Type B pancreatic cell (in vitro differentiated cells): ENCODE measurements at regions not wholly inside any gene's neighbourhood (a gene's known extent, or its start where the extent isn't known, plus 50 kb on each side); places are given as distances from the start of the nearest gene placed in this dataset.

Source experiments
- DNase-seq: peaks from one replicate; pipeline ENCODE4 v3.0.0; 2021; ENCODE audit warnings: mixed read lengths; ENCODE audit not compliant: unreplicated experiment; ENCODE audit errors: extremely low spot score
- H3K27ac Mint-ChIP-seq: 2 replicates; pipeline ENCODE4 v1.8.0; 2021; ENCODE audit warnings: mild to moderate bottlenecking, mixed read lengths
- H3K27me3 Mint-ChIP-seq: 2 replicates; pipeline ENCODE4 v1.8.0; 2021; ENCODE audit warnings: mixed read lengths
- H3K36me3 Mint-ChIP-seq: 2 replicates; pipeline ENCODE4 v1.8.0; 2021; ENCODE audit warnings: mixed read lengths
- H3K4me1 Mint-ChIP-seq: one replicate; pipeline ENCODE4 v1.8.0; 2021; ENCODE audit warnings: mixed read lengths; ENCODE audit not compliant: unreplicated experiment
- H3K4me3 Mint-ChIP-seq: 2 replicates; pipeline ENCODE4 v1.8.0; 2021; ENCODE audit warnings: mild to moderate bottlenecking, mixed read lengths
- H3K9me3 Mint-ChIP-seq: 2 replicates; pipeline ENCODE4 v1.8.0; 2021; ENCODE audit warnings: mixed read lengths
- TF ChIP-seq, protein P1 (sequence below): fragments of 200-600 bp; sonication (generic); conservative IDR thresholded peaks from 2 replicates; pipeline ENCODE4 v1.5.0; 2021; ENCODE audit warnings: antibody characterized with exemption, mild to moderate bottlenecking

DNA sequence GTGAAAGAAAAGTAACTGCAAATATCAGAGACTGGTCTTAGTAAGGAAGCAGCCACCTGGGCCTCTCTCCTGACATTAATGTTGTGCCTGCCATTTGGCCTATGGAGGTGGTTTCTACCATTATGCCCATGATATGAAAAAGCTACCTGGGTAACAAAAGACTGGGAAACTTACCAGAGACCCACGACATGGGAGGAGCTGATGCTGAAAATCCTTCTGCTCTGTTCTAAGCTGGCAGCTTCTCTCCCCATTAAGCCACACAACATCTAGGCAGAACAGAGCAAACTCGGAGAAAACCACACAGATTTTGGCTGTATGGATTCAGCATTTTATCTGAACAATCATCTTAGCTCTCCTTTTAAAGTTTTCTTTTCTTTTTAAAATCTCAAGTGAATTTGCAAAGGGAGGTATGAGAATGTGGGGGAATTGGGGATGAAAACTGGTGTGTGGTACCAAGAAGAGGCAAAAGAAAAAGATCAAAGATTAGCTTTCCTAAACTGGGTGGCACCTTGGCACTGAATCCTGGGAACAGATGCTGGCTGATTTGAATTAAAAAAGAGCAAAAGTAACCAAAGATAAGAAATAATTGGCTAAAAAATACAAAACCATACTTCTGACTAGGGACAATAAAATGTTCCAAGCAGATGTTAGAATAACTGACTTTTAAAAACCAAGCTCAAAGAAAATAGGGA, 128.6 kb upstream of the ANKRD1 start:
- Mint-ChIP-seq H3K4me3 (no peak overlapping the region), H3K27ac (no peak overlapping the region), H3K36me3 (no peaks in the 10 kb centered on the region), H3K27me3 (no peaks in the 10 kb centered on the region), H3K4me1 (peaks cover 25% of the 10 kb centered on the region), H3K9me3 (no peaks in the 10 kb centered on the region)
- TF ChIP-seq, protein P1, sequence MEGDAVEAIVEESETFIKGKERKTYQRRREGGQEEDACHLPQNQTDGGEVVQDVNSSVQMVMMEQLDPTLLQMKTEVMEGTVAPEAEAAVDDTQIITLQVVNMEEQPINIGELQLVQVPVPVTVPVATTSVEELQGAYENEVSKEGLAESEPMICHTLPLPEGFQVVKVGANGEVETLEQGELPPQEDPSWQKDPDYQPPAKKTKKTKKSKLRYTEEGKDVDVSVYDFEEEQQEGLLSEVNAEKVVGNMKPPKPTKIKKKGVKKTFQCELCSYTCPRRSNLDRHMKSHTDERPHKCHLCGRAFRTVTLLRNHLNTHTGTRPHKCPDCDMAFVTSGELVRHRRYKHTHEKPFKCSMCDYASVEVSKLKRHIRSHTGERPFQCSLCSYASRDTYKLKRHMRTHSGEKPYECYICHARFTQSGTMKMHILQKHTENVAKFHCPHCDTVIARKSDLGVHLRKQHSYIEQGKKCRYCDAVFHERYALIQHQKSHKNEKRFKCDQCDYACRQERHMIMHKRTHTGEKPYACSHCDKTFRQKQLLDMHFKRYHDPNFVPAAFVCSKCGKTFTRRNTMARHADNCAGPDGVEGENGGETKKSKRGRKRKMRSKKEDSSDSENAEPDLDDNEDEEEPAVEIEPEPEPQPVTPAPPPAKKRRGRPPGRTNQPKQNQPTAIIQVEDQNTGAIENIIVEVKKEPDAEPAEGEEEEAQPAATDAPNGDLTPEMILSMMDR = no peak
- DNase-seq = no peak

DNA sequence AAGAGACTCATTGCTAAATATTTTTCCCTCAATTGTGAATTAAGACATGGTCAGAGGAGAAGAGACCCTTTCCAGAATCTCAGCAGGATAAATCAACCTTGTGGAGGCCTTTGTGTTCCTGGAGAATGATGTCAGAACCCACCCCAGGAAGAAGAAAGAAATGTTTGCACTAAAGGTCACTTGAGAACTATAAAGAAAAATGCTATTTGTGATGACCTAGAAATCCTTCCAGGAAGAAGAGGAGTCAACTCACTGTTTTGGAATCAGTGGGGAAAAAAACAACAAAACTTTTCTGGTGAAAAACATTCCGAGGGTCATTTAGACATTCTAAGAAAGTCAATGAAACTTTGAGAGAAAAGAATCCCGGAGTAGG, 129.1 kb upstream of the ANKRD1 start:
- H3K27me3 Mint-ChIP-seq = no peaks in the 10 kb centered on the region
- H3K9me3 Mint-ChIP-seq = no peaks in the 10 kb centered on the region
- no peak overlapping the region for H3K27ac Mint-ChIP-seq
- TF ChIP-seq, protein P1 = no peak
- H3K4me1 Mint-ChIP-seq = peaks cover 26% of the 10 kb centered on the region
- DNase-seq = no peak
- H3K4me3 Mint-ChIP-seq = no peak overlapping the region
- no peaks in the 10 kb centered on the region for H3K36me3 Mint-ChIP-seq

DNA sequence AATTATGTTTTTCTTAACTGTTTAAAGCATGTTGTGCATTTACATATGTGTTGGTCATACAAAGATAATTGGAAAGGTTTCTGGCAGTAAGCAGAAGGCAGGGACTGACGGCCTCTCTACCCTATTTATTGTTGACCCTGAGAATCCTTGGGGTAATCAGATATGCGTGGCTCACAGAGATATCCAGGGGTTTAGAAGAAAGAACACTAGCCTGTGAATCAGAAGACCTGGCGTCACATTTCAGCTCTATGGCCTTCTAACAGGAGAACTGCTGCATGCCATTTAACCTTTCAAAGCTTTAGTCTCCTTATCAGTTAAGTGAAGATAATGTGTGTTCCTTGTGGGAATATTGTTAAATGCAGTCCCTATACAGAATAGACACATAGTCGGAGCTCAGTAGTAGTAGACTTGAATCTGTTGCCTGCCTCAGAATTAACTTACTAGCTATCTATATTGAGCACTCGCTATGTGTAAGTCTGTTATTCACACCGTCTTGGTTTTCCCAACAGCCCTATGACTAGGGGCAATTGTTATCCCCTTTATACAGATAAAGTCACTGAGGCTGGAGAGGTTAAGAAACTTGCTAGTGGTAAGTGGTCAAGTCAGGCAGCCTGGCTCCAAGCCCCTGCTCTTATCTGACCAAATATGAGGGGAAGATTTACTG, 129.6 kb upstream of the ANKRD1 start:
- Mint-ChIP-seq H3K9me3 (no peaks in the 10 kb centered on the region), H3K4me1 (peaks cover 26% of the 10 kb centered on the region), H3K27ac (no peak overlapping the region), H3K27me3 (no peaks in the 10 kb centered on the region), H3K4me3 (no peak overlapping the region), H3K36me3 (no peaks in the 10 kb centered on the region)
- no peak for DNase-seq
- TF ChIP-seq, protein P1 = no peak

DNA sequence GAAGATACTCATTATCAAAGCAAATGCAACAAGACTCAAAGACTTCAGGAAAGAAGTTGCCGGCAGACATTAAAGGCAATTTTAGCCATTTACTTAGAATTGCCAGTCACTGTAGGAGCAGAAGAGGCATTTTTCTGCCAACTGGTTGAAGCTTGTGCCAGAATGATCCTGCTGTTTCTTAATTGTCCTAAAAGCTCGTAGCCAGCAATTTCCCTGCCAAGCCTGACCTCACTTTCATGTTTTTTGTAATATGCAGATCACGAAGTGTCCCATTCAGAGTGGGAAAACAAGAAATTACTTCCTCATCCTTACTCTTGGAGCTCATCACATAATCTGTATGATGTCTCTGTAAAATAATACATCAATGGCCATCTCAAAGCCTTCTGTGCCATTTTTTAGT, 130.9 kb upstream of the ANKRD1 start:
- H3K9me3 Mint-ChIP-seq = no peaks in the 10 kb centered on the region
- no peak for DNase-seq
- peaks cover 24% of the 10 kb centered on the region for H3K4me1 Mint-ChIP-seq
- TF ChIP-seq, protein P1 = no peak
- H3K4me3 Mint-ChIP-seq = no peak overlapping the region
- H3K27ac Mint-ChIP-seq = no peak overlapping the region
- no peaks in the 10 kb centered on the region for H3K27me3 Mint-ChIP-seq
- no peaks in the 10 kb centered on the region for H3K36me3 Mint-ChIP-seq

DNA sequence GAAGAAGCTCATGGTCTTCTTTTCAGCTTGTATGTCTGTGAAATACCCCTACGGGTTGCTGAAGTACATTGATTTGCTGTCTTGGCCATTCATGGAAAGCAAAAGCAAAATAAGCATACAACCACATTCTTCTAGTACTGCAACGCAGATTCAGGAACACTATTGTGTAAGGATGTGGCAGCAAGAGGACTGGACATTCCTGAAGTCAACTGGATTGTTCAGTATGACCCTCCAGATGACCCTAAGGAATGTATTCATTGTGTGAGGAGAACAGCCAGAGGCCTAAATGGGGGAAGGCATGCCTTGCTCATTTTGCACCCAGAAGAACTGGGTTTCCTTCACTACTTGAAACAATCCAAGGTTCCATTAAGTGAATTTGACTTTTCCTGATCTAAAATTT, 133.4 kb upstream of the ANKRD1 start:
- Mint-ChIP-seq H3K4me1 (peaks cover 21% of the 10 kb centered on the region), H3K27ac (no peak overlapping the region), H3K9me3 (no peaks in the 10 kb centered on the region), H3K4me3 (no peak overlapping the region), H3K27me3 (no peaks in the 10 kb centered on the region), H3K36me3 (no peaks in the 10 kb centered on the region)
- TF ChIP-seq, protein P1 = no peak
- no peak for DNase-seq
